ENCODE measurements at regions not wholly inside any gene's neighbourhood (a gene's known extent, or its start where the extent isn't known, plus 50 kb on each side); places are given as distances from the start of the nearest gene placed in this dataset.
"Not testable (repeated sequence)": the region's sequence is repeated elsewhere in the genome, so short reads cannot be mapped to it uniquely, and the experiment has no call there.

DNA sequence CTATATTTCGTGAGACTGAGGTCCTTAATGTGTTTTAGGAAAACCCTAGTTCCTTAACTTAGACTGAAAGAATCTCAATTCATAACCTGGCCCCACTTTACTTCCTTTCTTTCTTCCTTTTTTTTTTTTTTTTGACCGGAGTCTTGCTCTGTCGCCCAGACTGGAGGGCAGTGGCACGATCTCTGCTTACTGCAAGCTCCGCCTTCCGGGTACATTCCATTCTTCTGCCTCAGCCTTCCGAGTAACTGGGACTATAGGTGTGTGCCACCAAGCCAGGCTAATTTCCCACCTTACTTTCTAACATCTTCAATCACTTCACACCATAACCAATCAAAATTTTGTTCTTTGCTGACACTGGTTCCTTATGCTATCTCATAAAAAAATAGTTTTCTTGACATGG lies 2097.0 kb downstream of the PCDH9 start:
- DNase-seq = no peak
- Histone ChIP-seq H3K27ac (ENCODE audit: low read length) (no peak overlapping the region), H3K36me3 (ENCODE audit: control insufficient read depth, insufficient read depth, low read length) (no peaks in the 10 kb centered on the region), H3K4me3 (ENCODE audit: low read length) (no peak overlapping the region), H3K27me3 (ENCODE audit: control insufficient read depth, insufficient read depth, low read length) (no peaks in the 10 kb centered on the region), H3K4me1 (ENCODE audit: control insufficient read depth, insufficient read depth, low read length) (no peaks in the 10 kb centered on the region), H3K9me3 (replicated peaks; ENCODE audit: control insufficient read depth, low read depth, low read length) (no peaks in the 10 kb centered on the region)
- 100% methylated on average over 2 of the region's 7 CpGs for WGBS (ENCODE audit: insufficient coverage)

DNA sequence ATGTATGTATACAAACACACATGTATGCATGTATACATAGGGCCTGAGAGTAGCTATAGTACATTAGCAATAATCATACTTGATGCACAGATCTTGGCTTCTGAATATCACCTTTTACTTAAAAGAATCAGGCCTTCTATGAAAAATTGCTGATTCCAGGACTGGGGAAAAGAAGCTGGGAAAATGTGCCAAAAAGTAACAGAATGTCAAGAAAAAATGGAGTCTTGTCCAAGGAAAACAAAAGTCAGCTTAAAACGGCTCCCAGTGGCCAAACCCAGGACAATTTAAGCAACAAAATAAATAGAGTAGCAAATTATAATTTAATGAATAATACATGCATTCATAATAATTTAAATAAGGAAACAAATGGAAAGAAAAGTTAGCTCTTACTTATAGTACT lies 2104.9 kb downstream of the PCDH9 start:
- Histone ChIP-seq H3K4me3 (ENCODE audit: low read length) (no peak overlapping the region), H3K27me3 (ENCODE audit: control insufficient read depth, insufficient read depth, low read length) (no peaks in the 10 kb centered on the region), H3K4me1 (ENCODE audit: control insufficient read depth, insufficient read depth, low read length) (no peaks in the 10 kb centered on the region), H3K36me3 (ENCODE audit: control insufficient read depth, insufficient read depth, low read length) (no peaks in the 10 kb centered on the region), H3K27ac (ENCODE audit: low read length) (no peak overlapping the region), H3K9me3 (replicated peaks; ENCODE audit: control insufficient read depth, low read depth, low read length) (no peaks in the 10 kb centered on the region)
- WGBS (ENCODE audit: insufficient coverage) = no CpG with 5 or more reads among the region's 1 CpG
- peak; percentile 57 for DNase-seq

DNA sequence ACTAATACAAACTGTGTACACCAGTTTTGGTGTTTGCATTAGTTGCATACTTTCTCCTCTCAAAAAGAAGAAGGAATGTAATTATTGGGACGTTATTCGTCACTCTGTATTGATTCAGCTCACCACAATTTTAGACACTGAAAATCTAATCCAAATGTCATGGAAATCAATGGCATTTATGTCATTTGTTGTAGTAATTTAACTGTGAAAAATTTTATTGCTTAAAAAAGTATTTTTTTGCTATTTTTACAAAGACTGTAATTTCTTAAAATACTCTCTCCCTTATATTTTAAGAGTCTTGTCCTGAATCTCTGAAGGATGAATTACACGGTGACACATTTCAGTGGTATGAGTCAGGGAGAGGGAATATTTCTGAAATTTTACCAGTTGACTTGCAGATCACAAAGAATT lies 2117.6 kb downstream of the PCDH9 start:
- Histone ChIP-seq H3K9me3 (replicated peaks; ENCODE audit: control insufficient read depth, low read depth, low read length) (no peaks in the 10 kb centered on the region), H3K27ac (ENCODE audit: low read length) (no peak overlapping the region), H3K36me3 (ENCODE audit: control insufficient read depth, insufficient read depth, low read length) (no peaks in the 10 kb centered on the region), H3K4me1 (ENCODE audit: control insufficient read depth, insufficient read depth, low read length) (no peaks in the 10 kb centered on the region), H3K27me3 (ENCODE audit: control insufficient read depth, insufficient read depth, low read length) (no peaks in the 10 kb centered on the region), H3K4me3 (ENCODE audit: low read length) (no peak overlapping the region)
- DNase-seq = no peak
- WGBS (ENCODE audit: insufficient coverage) = no CpG with 5 or more reads among the region's 3 CpGs

DNA sequence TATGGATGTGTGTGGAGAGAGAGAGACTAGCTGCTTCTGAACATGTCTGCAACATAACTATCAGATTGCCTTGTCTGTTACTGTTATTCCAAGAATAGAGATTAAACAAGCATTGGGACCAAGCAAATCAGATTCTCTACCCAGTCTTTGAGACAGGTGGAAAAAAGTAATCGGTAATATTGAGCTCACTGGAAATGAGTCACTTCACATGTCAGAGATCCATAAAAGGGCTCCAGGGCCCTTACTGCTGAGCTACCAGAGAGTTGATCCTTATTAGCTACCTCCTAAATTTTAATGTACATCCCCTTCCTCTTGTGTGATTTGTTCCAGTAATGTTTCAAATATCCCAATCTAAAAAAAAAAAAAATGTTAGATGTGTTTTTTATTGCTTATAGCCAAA lies 2118.0 kb downstream of the PCDH9 start:
- no peak for DNase-seq

DNA sequence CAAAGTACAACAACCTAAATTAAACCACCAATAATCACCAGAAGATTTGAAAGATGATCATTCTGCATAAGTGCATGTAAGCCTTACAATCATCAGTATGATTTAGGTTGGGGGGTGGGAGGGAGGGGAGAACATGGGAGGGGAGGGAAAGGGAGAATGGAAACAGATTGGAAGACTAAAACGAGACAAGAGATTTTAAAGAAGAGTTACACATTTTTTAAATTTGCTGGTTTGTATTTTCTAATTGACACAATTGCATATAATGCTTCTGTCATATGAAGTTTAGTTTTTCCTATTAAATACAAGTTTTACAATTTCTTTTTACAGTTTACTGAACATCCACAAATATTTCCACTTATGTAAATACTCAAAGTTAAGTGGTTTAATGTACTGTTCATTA lies 2118.9 kb downstream of the PCDH9 start:
- Histone ChIP-seq H3K36me3 (ENCODE audit: control insufficient read depth, insufficient read depth, low read length) (no peaks in the 10 kb centered on the region), H3K4me1 (ENCODE audit: control insufficient read depth, insufficient read depth, low read length) (no peaks in the 10 kb centered on the region), H3K4me3 (ENCODE audit: low read length) (no peak overlapping the region), H3K9me3 (replicated peaks; ENCODE audit: control insufficient read depth, low read depth, low read length) (no peaks in the 10 kb centered on the region), H3K27ac (ENCODE audit: low read length) (no peak overlapping the region), H3K27me3 (ENCODE audit: control insufficient read depth, insufficient read depth, low read length) (no peaks in the 10 kb centered on the region)
- WGBS (ENCODE audit: insufficient coverage) = no CpG with 5 or more reads among the region's 1 CpG
- DNase-seq = no peak

More for the DNA sequence above, 2118.0 kb downstream of the PCDH9 start:
- H3K4me1 ChIP-seq (ENCODE audit: control insufficient read depth, insufficient read depth, low read length) = no peaks in the 10 kb centered on the region
- no peaks in the 10 kb centered on the region for H3K27me3 ChIP-seq (ENCODE audit: control insufficient read depth, insufficient read depth, low read length)
- no peak overlapping the region for H3K27ac ChIP-seq (ENCODE audit: low read length)
- WGBS (ENCODE audit: insufficient coverage) = no CpG with 5 or more reads among the region's 1 CpG
- H3K4me3 ChIP-seq (ENCODE audit: low read length) = no peak overlapping the region
- no peaks in the 10 kb centered on the region for H3K9me3 ChIP-seq (replicated peaks; ENCODE audit: control insufficient read depth, low read depth, low read length)
- no peaks in the 10 kb centered on the region for H3K36me3 ChIP-seq (ENCODE audit: control insufficient read depth, insufficient read depth, low read length)

DNA sequence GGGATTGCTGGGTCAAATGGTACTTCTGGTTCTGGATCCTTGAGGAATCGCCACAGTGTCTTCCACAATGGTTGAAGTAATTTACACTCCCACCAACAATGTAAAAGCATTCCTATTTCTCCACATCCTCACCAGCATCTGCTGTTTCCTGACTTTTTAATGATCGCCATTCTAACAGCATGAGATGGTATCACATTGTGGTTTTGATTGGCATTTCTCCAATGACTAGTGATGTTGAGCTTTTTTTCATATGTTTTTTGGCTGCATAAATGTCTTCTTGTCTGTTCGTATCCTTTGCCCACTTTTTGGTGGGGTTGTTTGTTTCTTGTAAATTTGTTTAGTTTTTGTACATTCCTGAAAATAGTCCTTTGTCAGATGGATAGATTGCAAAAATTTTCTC lies 2125.7 kb downstream of the PCDH9 start:
- no CpG with 5 or more reads among the region's 3 CpGs for WGBS (ENCODE audit: insufficient coverage)

DNA sequence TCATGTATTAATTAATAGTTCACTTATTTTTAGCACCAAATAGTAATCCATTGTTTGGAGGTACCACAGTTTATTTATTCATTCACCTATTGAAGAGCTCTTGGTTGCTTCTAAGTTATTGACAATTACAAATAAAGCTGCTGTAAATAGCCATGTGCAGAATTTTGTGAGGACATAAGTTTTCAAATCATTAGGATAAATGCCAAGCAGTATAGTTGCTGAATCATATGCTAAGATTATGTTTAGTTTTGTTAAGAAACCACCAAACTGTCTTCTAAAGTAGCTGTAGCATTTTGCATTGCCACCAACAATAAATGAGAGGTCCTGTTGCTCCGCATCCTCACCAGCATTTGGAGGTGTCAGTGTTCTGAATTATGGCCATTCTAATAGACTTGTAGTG lies 2126.8 kb downstream of the PCDH9 start:
- H3K27ac ChIP-seq (ENCODE audit: low read length) = no peak overlapping the region
- H3K4me3 ChIP-seq (ENCODE audit: low read length) = no peak overlapping the region
- DNase-seq = no peak
- no peaks in the 10 kb centered on the region for H3K27me3 ChIP-seq (ENCODE audit: control insufficient read depth, insufficient read depth, low read length)
- H3K36me3 ChIP-seq (ENCODE audit: control insufficient read depth, insufficient read depth, low read length) = no peaks in the 10 kb centered on the region
- no CpG with 5 or more reads among the region's 1 CpG for WGBS (ENCODE audit: insufficient coverage)
- H3K4me1 ChIP-seq (ENCODE audit: control insufficient read depth, insufficient read depth, low read length) = no peaks in the 10 kb centered on the region
- H3K9me3 ChIP-seq (replicated peaks; ENCODE audit: control insufficient read depth, low read depth, low read length) = no peaks in the 10 kb centered on the region

More for the DNA sequence above, 2125.7 kb downstream of the PCDH9 start:
- not testable (repeated sequence) for H3K4me3 ChIP-seq (ENCODE audit: low read length); DNase-seq; H3K4me1 ChIP-seq (ENCODE audit: control insufficient read depth, insufficient read depth, low read length); H3K9me3 ChIP-seq (replicated peaks; ENCODE audit: control insufficient read depth, low read depth, low read length); H3K27ac ChIP-seq (ENCODE audit: low read length); H3K36me3 ChIP-seq (ENCODE audit: control insufficient read depth, insufficient read depth, low read length); H3K27me3 ChIP-seq (ENCODE audit: control insufficient read depth, insufficient read depth, low read length)

DNA sequence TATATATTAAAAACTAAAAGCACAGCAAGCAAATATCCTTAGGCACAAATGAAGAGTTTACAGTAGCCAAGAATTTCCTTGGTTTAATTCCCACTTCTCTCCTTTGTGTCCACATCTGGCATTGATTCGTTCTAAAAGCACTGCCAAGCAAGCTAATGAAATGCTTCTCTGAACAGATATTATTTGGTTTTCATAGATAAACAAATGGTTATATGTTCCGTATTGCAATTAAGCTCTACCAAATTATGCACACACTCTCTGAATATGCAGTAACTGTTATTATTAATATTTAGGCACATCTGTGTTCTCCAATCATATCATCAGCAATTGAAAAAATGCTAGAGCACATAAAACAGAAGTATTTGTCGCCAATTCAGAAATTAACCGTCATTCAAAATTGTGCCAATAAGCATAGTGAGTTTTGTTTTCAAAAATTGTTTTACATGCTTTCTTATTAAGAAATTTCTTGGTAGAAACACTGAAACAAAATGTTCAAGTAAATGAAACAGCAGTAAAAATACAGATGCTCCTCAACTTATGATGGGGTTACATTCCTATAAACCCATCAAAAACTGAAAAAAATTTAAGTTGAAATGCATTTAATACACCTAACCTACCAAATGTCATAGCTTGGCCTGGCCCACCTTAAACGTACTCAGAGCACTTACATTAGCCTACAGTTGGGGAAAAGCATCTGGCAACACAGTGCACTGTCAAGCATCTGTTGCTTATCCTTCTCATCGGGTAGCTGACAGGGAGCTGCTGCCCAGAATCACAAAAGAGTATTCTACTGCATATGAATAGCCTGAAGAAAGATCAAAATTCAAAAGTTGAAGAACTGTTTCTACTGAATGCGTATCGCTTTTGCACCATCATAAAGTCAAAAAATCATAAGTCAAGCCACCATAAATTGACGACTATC lies 2134.7 kb downstream of the PCDH9 start:
- WGBS (ENCODE audit: insufficient coverage) = no CpG with 5 or more reads among the region's 9 CpGs
- Histone ChIP-seq H3K27ac (ENCODE audit: low read length) (peak overlapping the region; percentile 22), H3K9me3 (replicated peaks; ENCODE audit: control insufficient read depth, low read depth, low read length) (peaks cover 2% of the 10 kb centered on the region), H3K36me3 (ENCODE audit: control insufficient read depth, insufficient read depth, low read length) (no peaks in the 10 kb centered on the region), H3K4me1 (ENCODE audit: control insufficient read depth, insufficient read depth, low read length) (no peaks in the 10 kb centered on the region), H3K4me3 (ENCODE audit: low read length) (no peak overlapping the region), H3K27me3 (ENCODE audit: control insufficient read depth, insufficient read depth, low read length) (no peaks in the 10 kb centered on the region)
- peak; percentile 83 for DNase-seq

DNA sequence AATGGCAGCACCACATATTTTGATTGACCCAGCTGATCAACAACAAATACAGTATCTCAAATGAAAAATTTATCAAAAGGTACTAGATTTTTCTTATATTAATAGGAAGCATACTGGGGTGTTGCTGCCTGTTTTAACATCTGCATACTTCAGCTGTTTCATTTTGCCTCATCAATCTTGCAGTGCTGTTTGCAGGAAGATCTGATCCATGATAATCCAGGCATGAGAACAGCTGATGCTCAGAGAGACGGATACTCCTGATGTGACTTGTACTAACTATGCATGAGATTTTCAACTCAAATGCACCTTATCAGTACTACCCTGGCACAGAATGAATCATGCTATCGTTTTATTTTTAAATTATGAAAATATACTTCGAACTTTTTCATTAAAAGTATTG lies 2136.8 kb downstream of the PCDH9 start:
- H3K27ac ChIP-seq (ENCODE audit: low read length) = no peak overlapping the region
- no peaks in the 10 kb centered on the region for H3K27me3 ChIP-seq (ENCODE audit: control insufficient read depth, insufficient read depth, low read length)
- peaks cover 2% of the 10 kb centered on the region for H3K4me1 ChIP-seq (ENCODE audit: control insufficient read depth, insufficient read depth, low read length)
- peaks cover 2% of the 10 kb centered on the region for H3K9me3 ChIP-seq (replicated peaks; ENCODE audit: control insufficient read depth, low read depth, low read length)
- H3K36me3 ChIP-seq (ENCODE audit: control insufficient read depth, insufficient read depth, low read length) = no peaks in the 10 kb centered on the region
- WGBS (ENCODE audit: insufficient coverage) = 80% methylated on average over 1 of the region's 3 CpGs
- H3K4me3 ChIP-seq (ENCODE audit: low read length) = no peak overlapping the region
- DNase-seq = peak; percentile 67

DNA sequence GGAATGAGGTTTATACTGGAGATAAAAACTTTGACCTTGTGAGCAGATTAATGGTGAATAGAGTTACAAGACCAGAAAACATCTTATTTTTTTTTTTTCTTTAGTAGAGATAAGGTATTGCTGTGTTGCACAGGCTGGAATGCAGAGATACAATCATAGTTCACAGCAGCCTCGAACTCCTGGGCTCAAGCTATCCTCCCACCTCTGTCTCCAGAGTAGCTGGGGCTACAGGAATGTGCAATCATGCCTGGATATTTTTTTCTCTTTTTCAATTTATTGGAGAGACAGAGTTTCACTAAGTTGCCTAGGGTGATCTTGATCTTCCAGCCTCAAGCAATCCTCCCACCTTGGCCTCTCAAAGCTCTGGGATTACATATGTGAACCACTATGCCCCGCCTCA lies 2139.1 kb downstream of the PCDH9 start:
- no peak overlapping the region for H3K27ac ChIP-seq (ENCODE audit: low read length)
- DNase-seq = no peak
- no peak overlapping the region for H3K4me3 ChIP-seq (ENCODE audit: low read length)
- WGBS (ENCODE audit: insufficient coverage) = no CpG with 5 or more reads among the region's 2 CpGs
- no peaks in the 10 kb centered on the region for H3K27me3 ChIP-seq (ENCODE audit: control insufficient read depth, insufficient read depth, low read length)
- H3K4me1 ChIP-seq (ENCODE audit: control insufficient read depth, insufficient read depth, low read length) = peaks cover 2% of the 10 kb centered on the region
- H3K36me3 ChIP-seq (ENCODE audit: control insufficient read depth, insufficient read depth, low read length) = no peaks in the 10 kb centered on the region
- H3K9me3 ChIP-seq (replicated peaks; ENCODE audit: control insufficient read depth, low read depth, low read length) = peaks cover 2% of the 10 kb centered on the region
